NT2/D1 (cell line): ENCODE measurements at regions not wholly inside any gene's neighbourhood (a gene's known extent, or its start where the extent isn't known, plus 50 kb on each side); places are given as distances from the start of the nearest gene placed in this dataset.

Experiments
- SUZ12 ChIP-seq: IDR thresholded peaks from 2 replicates; pipeline ENCODE4 v1.6.1; 2011; ENCODE audit not compliant: insufficient read length, insufficient read depth; ENCODE audit errors: extremely low read depth
- YY1 ChIP-seq: IDR thresholded peaks from 2 replicates; pipeline ENCODE4 v1.6.1; 2011; ENCODE audit not compliant: insufficient read length, insufficient read depth

DNA sequence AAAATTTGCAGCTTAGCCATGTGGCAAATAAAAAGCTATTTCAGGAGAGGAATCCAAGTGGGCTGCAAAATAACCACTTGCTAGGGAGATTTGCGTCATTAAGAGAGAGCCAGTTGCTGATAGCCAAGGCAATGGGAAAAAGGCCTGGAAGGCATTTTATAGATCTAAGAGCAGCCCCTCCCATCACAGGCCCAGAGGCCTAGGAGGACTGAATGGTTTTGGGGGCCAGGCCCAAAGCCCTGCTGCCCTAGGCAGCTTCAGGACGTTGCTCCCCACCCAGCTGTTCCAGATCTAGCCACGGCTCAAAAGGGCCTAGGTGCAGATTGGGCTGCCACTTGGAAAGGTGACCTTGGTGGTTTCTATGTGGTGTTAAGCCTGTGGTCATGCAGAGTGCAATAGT, 169.0 kb downstream of the AASDHPPT start:
- TF ChIP-seq SUZ12, result no peak
- TF ChIP-seq YY1, result no peak
